WERI-Rb-1 (cell line): ENCODE measurements at regions not wholly inside any gene's neighbourhood (a gene's known extent, or its start where the extent isn't known, plus 50 kb on each side); places are given as distances from the start of the nearest gene placed in this dataset.

Source experiments
- DNase-seq: peaks from one replicate; pipeline ENCODE4 v3.0.0-alpha.2; 2020
- H3K27ac ChIP-seq: fragments of 250-450 bp; sonication (Bioruptor Pico); 2 replicates; pipeline ENCODE4 v1.5.1; 2020; ENCODE audit warnings: mild to moderate bottlenecking, moderate library complexity
- H3K27me3 ChIP-seq: fragments of 250-450 bp; sonication (Bioruptor Pico); 2 replicates; pipeline ENCODE4 v1.5.1; 2021; ENCODE audit warnings: mild to moderate bottlenecking, low read depth, moderate library complexity; ENCODE audit not compliant: insufficient read depth, severe bottlenecking
- H3K36me3 ChIP-seq: fragments of 250-450 bp; sonication (Bioruptor Pico); 2 replicates; pipeline ENCODE4 v1.5.1; 2020; ENCODE audit warnings: mild to moderate bottlenecking, moderate library complexity
- H3K4me3 ChIP-seq: 2 replicates; pipeline ENCODE4 v1.5.1; 2011; ENCODE audit warnings: low read depth, mild to moderate bottlenecking, control low read depth, low read length
- H3K9me3 ChIP-seq: fragments of 250-450 bp; sonication (Bioruptor Pico); 2 replicates; pipeline ENCODE4 v1.5.1; 2021; ENCODE audit warnings: mild to moderate bottlenecking, moderate library complexity; ENCODE audit not compliant: severe bottlenecking
- TF ChIP-seq, protein P1 (sequence below): IDR thresholded peaks from 2 replicates; pipeline ENCODE4 v1.5.1; 2011; ENCODE audit warnings: low read depth, mild to moderate bottlenecking, control low read depth, inconsistent platforms, low read length

DNA sequence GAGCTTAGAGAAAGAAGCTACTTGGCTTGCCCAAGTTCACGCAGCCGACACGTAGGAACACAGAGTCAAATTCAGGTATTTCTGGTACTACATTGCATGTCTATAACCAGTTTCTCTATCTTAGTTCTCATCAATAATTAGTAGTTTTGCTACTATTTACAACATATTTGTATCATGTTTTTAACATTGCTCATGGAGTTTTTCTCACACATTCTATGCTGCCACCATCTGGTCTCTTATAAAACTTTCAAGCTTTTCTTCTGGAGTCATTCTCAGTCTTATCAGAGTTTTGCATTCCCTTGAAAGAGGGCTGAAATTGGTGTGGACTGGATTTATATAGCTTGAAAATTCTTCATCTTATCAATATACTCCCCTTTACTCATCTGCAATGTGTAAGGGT lies 118.8 kb upstream of the PALMD start:
- H3K36me3 ChIP-seq: no peaks in the 10 kb centered on the region
- H3K4me3 ChIP-seq: peak overlapping the region; percentile 20; the same call in 1 of the 2 replicates
- H3K27me3 ChIP-seq: no peaks in the 10 kb centered on the region
- TF ChIP-seq, protein P1, sequence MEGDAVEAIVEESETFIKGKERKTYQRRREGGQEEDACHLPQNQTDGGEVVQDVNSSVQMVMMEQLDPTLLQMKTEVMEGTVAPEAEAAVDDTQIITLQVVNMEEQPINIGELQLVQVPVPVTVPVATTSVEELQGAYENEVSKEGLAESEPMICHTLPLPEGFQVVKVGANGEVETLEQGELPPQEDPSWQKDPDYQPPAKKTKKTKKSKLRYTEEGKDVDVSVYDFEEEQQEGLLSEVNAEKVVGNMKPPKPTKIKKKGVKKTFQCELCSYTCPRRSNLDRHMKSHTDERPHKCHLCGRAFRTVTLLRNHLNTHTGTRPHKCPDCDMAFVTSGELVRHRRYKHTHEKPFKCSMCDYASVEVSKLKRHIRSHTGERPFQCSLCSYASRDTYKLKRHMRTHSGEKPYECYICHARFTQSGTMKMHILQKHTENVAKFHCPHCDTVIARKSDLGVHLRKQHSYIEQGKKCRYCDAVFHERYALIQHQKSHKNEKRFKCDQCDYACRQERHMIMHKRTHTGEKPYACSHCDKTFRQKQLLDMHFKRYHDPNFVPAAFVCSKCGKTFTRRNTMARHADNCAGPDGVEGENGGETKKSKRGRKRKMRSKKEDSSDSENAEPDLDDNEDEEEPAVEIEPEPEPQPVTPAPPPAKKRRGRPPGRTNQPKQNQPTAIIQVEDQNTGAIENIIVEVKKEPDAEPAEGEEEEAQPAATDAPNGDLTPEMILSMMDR: no peak
- no peak for DNase-seq
- peak overlapping the region; percentile 2; the same call in 1 of the 2 replicates for H3K27ac ChIP-seq
- no peaks in the 10 kb centered on the region for H3K9me3 ChIP-seq

DNA sequence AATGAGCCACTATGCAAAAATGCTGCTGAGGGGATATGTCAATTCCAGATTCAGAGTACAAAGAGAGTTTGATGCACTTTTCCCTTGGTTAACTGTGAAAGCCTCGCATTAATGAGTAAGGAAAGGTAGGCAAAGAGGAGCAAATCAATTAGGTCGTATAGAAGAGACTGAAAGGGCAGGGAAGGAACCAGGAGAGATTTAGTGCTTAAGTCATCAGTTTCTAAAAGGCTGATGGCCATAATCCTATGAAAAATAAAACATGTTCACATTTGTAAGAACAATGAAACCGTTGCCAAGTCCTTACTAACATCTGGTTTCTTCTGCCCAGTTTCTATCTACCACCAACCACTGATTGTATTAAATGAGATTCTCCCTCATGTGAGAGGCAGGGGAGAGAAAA lies 118.4 kb upstream of the PALMD start:
- Histone ChIP-seq H3K27me3 (no peaks in the 10 kb centered on the region), H3K27ac (peak overlapping the region; percentile 2; the same call in 1 of the 2 replicates), H3K9me3 (no peaks in the 10 kb centered on the region), H3K4me3 (no peak overlapping the region), H3K36me3 (no peaks in the 10 kb centered on the region)
- no peak for DNase-seq
- TF ChIP-seq, protein P1: no peak

DNA sequence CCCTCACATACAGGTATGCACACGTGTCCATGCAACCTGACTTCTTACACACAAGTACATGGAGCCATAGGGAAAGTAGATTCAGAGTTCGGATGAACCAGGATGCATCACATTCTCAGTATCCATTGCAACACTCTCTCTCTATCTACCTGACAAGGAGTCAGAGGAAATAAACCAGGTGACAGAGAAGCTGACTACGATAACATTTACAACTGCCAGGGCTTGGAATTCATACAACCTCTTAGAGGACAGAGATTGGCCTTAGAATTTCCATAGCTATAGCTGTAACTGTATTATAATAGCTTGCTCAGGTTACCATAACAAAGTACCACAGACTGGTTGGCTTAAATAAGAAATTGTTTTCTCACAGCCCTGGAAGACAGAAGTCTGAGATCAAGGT lies 116.9 kb upstream of the PALMD start:
- Histone ChIP-seq H3K27me3 (no peaks in the 10 kb centered on the region), H3K9me3 (no peaks in the 10 kb centered on the region), H3K27ac (peak overlapping the region; percentile 20; the same call in 1 of the 2 replicates), H3K36me3 (no peaks in the 10 kb centered on the region), H3K4me3 (no peak overlapping the region)
- TF ChIP-seq, protein P1: no peak
- DNase-seq: no peak

DNA sequence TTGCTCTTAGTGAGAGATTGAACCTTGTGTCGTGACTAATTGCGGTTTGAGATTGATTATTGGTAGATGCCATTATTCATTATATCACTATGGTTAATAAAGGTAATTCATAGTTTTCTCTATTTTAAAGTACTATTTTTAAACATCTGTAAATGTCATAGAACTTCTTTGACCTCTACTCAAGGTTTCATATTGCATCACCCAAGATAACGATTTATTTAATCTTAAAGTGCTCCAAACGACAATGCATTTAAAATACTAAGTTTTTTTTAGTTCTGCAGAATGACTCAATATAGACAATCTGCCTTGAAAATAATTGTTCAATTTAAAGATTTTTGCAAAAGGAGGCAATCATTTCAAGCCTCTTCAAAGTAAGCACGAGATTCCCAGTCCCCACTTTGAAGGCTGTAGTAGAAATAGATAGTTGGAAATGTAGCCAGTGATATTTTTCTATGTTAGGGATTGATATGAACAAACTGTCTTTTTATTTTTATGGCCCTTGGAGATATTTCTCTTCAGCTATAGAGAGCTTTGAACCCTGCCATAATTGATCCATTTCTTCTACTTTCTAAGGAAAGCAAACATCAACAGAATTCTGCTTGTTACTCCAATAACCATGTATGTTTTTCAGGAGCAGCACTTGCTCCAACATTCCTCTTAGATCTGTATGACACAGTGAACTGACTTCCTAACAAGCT lies 114.2 kb upstream of the PALMD start:
- no peak for DNase-seq
- H3K9me3 ChIP-seq: no peaks in the 10 kb centered on the region
- no peak overlapping the region for H3K27ac ChIP-seq
- H3K4me3 ChIP-seq: no peak overlapping the region
- H3K36me3 ChIP-seq: no peaks in the 10 kb centered on the region
- TF ChIP-seq, protein P1: no peak
- H3K27me3 ChIP-seq: no peaks in the 10 kb centered on the region

DNA sequence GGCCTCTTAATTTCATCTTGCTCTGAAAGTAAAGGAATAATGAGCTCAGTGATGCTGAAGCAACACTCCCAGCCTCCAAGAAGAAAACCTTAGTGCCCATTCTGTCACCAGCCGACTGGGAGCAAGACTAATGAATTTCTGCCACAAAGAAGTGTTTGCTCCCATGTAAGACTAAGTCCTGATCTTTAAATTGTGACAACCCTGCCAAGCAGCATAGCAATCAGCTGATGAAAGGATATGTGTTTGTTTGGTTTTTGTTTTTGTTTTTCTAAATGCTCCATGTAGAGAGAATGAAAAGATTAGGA lies 113.7 kb upstream of the PALMD start:
- no peaks in the 10 kb centered on the region for H3K27me3 ChIP-seq
- TF ChIP-seq, protein P1: no peak

More for the DNA sequence above, 113.7 kb upstream of the PALMD start:
- H3K9me3 ChIP-seq: no peaks in the 10 kb centered on the region
- no peak for DNase-seq
- H3K36me3 ChIP-seq: no peaks in the 10 kb centered on the region
- no peak overlapping the region for H3K4me3 ChIP-seq
- H3K27ac ChIP-seq: no peak overlapping the region
